Astrocyte of the spinal cord (primary cell): ENCODE measurements at regions not wholly inside any gene's neighbourhood (a gene's known extent, or its start where the extent isn't known, plus 50 kb on each side); places are given as distances from the start of the nearest gene placed in this dataset.

Source experiments
- DNase-seq: peaks from one replicate; pipeline ENCODE4 v3.0.0; 2011; ENCODE audit warnings: low read depth, low spot score
- H3K4me3 ChIP-seq: 2 replicates; pipeline ENCODE4 v1.5.1; 2011; ENCODE audit warnings: low read depth, mild to moderate bottlenecking, low read length, moderate library complexity
- in situ Hi-C: cut with HindIII; loops from 2 replicates; pipeline ENCODE4 v1.10.0; 2017; ENCODE audit warnings: low sequenced_read_pairs
- TF ChIP-seq, protein P1 (sequence below): IDR thresholded peaks from 2 replicates; pipeline ENCODE4 v1.5.1; 2012; ENCODE audit warnings: low read depth, mild to moderate bottlenecking, low read length, inconsistent platforms

DNA sequence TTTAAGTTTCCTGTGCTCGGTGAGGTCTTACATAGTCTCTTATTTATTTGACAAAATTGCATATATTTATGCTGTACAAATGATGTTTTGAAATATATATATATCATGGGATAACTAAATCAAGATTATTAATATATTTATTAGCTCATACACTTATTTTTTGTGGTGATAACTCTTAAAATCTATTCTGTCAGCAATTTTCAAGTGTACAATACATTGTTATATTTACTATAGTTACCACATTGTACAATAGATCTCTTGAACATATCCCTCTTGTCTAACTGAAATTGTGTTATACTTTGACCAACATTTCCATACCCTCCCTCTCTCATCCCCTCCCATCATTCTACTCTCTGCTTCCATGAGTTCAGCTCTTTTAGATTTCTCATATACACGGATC is 516.6 kb upstream of the LCORL start:
- TF ChIP-seq, protein P1, sequence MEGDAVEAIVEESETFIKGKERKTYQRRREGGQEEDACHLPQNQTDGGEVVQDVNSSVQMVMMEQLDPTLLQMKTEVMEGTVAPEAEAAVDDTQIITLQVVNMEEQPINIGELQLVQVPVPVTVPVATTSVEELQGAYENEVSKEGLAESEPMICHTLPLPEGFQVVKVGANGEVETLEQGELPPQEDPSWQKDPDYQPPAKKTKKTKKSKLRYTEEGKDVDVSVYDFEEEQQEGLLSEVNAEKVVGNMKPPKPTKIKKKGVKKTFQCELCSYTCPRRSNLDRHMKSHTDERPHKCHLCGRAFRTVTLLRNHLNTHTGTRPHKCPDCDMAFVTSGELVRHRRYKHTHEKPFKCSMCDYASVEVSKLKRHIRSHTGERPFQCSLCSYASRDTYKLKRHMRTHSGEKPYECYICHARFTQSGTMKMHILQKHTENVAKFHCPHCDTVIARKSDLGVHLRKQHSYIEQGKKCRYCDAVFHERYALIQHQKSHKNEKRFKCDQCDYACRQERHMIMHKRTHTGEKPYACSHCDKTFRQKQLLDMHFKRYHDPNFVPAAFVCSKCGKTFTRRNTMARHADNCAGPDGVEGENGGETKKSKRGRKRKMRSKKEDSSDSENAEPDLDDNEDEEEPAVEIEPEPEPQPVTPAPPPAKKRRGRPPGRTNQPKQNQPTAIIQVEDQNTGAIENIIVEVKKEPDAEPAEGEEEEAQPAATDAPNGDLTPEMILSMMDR, result no peak
- DNase-seq, result no peak
- in situ Hi-C loops, result no loop called here
- H3K4me3 ChIP-seq, result no peak overlapping the region

DNA sequence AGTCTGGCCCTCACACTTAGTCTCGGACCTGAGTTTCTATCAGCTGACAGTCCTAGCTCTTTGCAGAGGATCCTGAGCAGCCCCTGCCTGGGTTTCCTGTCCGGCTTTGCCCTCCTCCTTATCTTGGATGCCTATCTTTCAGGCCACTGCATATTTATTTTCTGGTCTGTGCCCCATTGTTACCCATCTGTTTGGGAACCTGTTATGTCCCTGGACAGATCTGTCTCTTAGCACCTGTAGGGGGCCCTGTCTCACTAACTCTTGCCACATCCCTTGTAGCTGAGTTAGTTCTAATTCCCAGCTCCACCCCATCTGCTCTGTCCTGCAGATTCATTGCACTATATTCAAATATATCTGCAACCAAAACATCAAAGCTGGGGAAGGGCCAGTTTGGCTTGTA is 514.9 kb upstream of the LCORL start:
- in situ Hi-C loops, result no loop called here

DNA sequence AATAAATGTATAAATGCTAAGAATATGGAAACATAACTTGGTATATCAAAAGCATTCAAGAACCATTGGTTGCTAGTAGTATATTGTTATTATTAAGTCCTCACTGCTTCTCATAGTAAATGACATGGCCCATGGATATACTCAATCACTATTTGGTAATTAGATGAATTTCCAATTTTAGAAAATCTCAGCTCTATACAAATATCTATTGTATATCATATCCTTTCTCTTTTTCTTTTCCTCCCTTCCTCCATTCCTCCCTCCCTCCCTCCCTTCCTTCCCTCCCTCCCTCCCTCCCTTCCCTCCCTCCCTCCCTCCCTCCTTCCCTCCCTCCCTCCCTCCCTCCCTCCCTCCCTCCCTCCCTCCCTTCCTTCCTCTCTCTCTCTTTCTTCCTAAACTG is 514.4 kb upstream of the LCORL start:
- TF ChIP-seq, protein P1, result no peak
- DNase-seq, result no peak
- in situ Hi-C loops, result no loop called here
- no peak overlapping the region for H3K4me3 ChIP-seq

More for the DNA sequence above, 514.9 kb upstream of the LCORL start:
- TF ChIP-seq, protein P1, result no peak
- no peak for DNase-seq
- no peak overlapping the region for H3K4me3 ChIP-seq

DNA sequence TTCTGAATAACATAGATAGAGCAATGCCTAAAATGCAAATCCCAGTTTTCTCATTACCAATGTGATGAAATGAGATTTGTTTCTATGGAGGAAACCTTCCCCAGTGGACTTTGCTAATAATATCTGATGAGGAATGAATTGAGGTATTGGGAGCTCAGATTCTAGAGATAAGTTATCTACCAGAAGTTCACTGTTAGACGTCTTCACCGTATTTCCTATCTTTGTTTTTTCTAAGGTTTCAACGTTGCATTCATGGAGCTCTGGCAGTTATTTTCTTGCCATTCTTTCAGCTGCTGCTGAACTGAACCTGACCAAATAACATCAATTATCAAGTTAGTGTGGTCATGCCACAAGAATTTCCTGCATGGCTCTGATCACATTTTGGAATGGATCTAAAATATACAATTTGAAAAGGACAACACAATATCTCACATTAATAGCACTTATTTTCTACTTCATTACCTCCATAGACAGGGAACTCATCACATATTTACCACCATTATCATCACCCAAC is 511.8 kb upstream of the LCORL start:
- DNase-seq, result no peak
- TF ChIP-seq, protein P1, result no peak
- H3K4me3 ChIP-seq, result no peak overlapping the region
- in situ Hi-C loops, result no loop called here

DNA sequence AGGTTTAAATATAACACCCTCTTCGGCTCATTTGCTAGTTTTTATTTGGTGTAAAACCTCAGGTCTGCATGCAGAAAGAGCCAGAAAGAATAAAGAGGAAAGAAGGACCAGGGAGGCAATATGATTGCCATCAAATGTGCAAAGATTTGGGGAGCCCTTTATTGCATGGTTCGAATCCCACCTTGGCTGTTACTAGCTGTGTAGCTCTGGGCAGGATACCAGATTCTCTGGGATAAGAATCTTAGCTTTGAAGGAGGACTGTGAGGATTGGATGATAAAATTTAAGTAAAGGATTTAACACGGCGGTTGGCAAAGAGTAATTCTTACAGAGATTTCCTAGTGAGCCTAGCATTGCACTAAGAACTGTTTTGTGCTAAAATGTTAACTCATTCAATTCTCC is 510.2 kb upstream of the LCORL start:
- H3K4me3 ChIP-seq, result no peak overlapping the region
- TF ChIP-seq, protein P1, result no peak
- DNase-seq, result no peak
- in situ Hi-C loops, result no loop called here

DNA sequence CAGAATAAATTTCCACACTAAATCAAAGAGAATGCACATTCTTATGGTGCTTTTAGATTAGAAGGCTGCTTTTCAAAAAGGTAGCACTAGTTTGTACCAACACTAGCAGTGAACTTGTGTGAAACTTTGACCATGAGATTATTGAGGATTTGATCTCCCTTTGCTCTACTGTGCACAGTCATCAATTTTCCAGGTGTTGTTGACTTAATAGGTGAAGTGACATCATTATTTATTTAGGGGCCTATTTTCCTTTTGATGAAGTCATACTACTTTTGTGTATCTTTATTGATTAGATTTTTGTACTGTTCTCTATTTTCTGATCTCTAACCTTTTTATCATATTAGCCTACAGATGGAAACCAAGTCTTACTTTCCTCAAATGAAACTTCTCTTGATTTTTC is 507.9 kb upstream of the LCORL start:
- H3K4me3 ChIP-seq, result no peak overlapping the region
- in situ Hi-C loops, result no loop called here
- TF ChIP-seq, protein P1, result no peak
- no peak for DNase-seq

DNA sequence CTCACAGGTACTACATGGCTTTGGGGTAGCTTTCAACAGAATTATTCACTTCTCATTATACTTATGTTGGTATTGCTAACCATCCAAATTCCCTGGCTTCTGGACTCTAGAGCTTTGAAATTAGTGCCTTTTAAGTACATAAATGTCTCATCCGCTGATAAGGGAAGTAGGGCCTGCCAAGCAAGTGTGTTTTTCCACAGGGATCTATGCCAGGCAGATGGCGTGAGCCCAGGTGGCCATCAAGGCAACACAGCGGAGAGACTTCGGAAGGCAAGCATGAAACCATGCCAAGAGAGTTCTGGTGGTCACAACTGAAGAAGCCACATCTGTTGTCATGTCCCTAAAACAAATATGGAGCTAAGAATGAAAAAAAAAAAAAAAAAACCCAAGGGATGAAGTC is 503.1 kb upstream of the LCORL start:
- DNase-seq, result no peak
- TF ChIP-seq, protein P1, result no peak
- H3K4me3 ChIP-seq, result no peak overlapping the region
- in situ Hi-C loops, result no loop called here
